Pancreas (tissue), 10 donors: ENCODE measurements at regions not wholly inside any gene's neighbourhood (a gene's known extent, or its start where the extent isn't known, plus 50 kb on each side); places are given as distances from the start of the nearest gene placed in this dataset.

Source experiments
- ATAC-seq, 4 donors: fragments of 200-7000 bp; cut with Tn5 transposase; one replicate each; pipeline versions ENCODE4 v1.8.0 to v1.9.1; 2020; ENCODE audit warnings: mild to moderate bottlenecking in 4 of 4, moderate library complexity in 4 of 4
- DNase-seq, 6 donors: peaks; one replicate each; pipeline ENCODE4 v3.0.0-alpha.2; 2020
- FAIRE-seq: peaks from 2 replicates; lab custom pipeline; 2012; peaks lifted over from hg19 to GRCh38; lab: Jason Lieb, UNC
- H3K27ac ChIP-seq, 4 donors: fragments of 200-600 bp; sonication (generic); 1 replicate in 3 of 4; 2 replicates in 1 of 4; pipeline versions ENCODE4 v1.5.0 to v1.8.0; 2020
- H3K27me3 ChIP-seq, 4 donors: fragments of 200-600 bp; one replicate each; pipeline ENCODE4 v1.8.0; 2021
- H3K36me3 ChIP-seq, 3 donors: fragments of 200-600 bp; sonication (generic) in 1 of 3; one replicate each; pipeline versions ENCODE4 v1.5.0 to v1.8.0; 2020 to 2021
- H3K4me1 ChIP-seq, 3 donors: fragments of 200-600 bp; one replicate each; pipeline ENCODE4 v1.8.0; 2021
- H3K4me3 ChIP-seq, 4 donors: fragments of 200-600 bp; sonication (generic) in 2 of 4; one replicate each; pipeline versions ENCODE4 v1.5.0 to v1.8.0; 2020 to 2021
- H3K9me3 ChIP-seq, 4 donors: fragments of 200-600 bp; one replicate each; pipeline ENCODE4 v1.8.0; 2021
- WGBS, 2 donors: extraction: QIAGEN DNeasy Blood & Tissue Kit; methylation state at CpG; one replicate each; pipeline ENCODE4 v1.1.7; 2013; 5-methylcytosine and 5-hydroxymethylcytosine counted together
- intact Hi-C, 3 donors: fragments of 100-400 bp; cut with DNase I; formaldehyde crosslinking; loops; one replicate each; pipeline versions ENCODE4 v1.11.1 to v1.14.2; 2022
- TF ChIP-seq, protein P1 (sequence below), 4 donors: fragments of 200-600 bp; sonication (generic) in 3 of 4; IDR thresholded peaks; one replicate each; pipeline versions ENCODE4 v1.5.0 to v1.8.0; 2021; ENCODE audit warnings: antibody characterized with exemption in 4 of 4
- donor health status: healthy with polysubstance abuse.
- donor health status: DM: no; HTN: no; CAD: no; lungs with moderate emphysema.
- donor health status: DM: no; HTN: no; CAD: no.
- donor health status: control.
- donor health status: control.
- donor health status: Bipolar disorder and iron deficiency.
- donor health status: DM: yes; HTN: yes; CAD: no.
- donor health status: DM: no; HTN: no; CAD: no.
- donor health status: DM: no; HTN: no; CAD: no.
- donor health status: DM: yes; HTN: yes; CAD: no.

DNA sequence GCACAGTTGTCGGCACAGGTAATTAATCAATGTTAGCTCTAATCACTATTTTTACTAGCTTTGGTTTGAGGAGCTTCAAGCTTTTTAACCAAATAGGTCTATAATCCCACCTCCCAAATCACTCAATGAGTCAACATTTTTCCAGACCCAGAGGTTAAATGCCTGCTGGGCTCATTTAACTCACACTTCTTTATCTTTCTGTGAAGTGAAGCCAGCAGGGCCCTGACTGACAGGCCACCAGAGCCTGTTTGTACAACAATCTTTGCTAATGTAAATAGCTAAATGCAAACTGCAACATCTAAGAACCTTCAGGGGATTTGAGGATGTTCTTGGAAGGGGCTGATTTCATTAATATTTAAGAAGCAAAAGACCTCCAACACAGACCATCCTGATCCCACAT is 98.4 kb upstream of the NREP start:
- DNase-seq (peak in 1 of 6 donors; percentile 28), FAIRE-seq (no peak), ATAC-seq (peak; percentile 48 to 95 (median 77))
- Histone ChIP-seq H3K27ac (no peak overlapping the region), H3K4me1 (no peaks in the 10 kb centered on the region), H3K27me3 (no peaks in the 10 kb centered on the region), H3K9me3 (no peaks in the 10 kb centered on the region), H3K36me3 (no peaks in the 10 kb centered on the region), H3K4me3 (no peak overlapping the region)
- intact Hi-C loops: no loop called here
- TF ChIP-seq, protein P1, sequence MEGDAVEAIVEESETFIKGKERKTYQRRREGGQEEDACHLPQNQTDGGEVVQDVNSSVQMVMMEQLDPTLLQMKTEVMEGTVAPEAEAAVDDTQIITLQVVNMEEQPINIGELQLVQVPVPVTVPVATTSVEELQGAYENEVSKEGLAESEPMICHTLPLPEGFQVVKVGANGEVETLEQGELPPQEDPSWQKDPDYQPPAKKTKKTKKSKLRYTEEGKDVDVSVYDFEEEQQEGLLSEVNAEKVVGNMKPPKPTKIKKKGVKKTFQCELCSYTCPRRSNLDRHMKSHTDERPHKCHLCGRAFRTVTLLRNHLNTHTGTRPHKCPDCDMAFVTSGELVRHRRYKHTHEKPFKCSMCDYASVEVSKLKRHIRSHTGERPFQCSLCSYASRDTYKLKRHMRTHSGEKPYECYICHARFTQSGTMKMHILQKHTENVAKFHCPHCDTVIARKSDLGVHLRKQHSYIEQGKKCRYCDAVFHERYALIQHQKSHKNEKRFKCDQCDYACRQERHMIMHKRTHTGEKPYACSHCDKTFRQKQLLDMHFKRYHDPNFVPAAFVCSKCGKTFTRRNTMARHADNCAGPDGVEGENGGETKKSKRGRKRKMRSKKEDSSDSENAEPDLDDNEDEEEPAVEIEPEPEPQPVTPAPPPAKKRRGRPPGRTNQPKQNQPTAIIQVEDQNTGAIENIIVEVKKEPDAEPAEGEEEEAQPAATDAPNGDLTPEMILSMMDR (IDR thresholded peaks at IDR 0.05): no peak
- WGBS, 2 donors: 18 to 31% methylated on average over 1 of the region's 1 CpG

DNA sequence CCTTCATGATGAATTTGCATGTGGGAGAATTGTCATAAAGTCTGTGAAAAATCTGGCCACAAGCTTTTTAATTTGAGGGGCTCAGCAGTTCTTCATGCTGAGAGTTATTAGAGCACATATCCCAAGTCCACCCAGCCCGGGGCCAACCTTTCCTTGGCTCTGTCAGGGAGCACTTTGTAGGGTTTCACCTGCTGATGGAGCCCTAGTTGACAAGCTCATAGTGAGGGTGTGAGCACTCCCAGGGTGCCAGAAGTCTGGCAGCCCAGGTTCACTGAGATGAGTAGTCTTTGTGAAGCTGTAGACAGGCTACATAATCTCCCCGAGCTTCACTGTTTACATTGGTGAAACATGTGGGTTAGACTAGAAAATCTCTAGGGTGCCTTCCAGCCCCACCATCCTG is 97.2 kb upstream of the NREP start:
- intact Hi-C loops: no loop called here
- ATAC-seq: no peak
- Histone ChIP-seq H3K4me1 (no peaks in the 10 kb centered on the region), H3K36me3 (no peaks in the 10 kb centered on the region), H3K27ac (no peak overlapping the region), H3K27me3 (no peaks in the 10 kb centered on the region), H3K4me3 (no peak overlapping the region), H3K9me3 (no peaks in the 10 kb centered on the region)
- TF ChIP-seq, protein P1 (IDR thresholded peaks at IDR 0.05): no peak
- FAIRE-seq: no peak
- no peak for DNase-seq
- WGBS, 2 donors: 43 to 49% methylated on average over 2 of the region's 2 CpGs

DNA sequence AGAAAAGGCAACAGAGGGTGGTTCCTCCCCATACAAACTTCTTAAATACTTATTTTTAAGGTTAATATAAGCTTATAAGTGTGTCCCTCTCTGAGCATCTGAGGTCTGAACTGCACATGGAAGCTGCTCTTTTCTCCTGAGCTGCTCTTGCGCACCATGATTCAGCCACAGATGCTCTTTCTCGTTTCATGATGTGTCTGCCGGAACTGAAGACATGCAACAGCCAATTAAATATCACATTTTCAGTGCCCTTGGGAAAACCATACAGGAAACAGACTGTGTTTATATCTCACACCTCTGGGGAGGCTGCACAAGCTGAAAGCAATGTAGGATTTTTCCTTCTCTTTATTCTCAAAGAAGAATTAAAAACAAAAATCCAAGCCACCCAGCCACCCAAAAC is 96.8 kb upstream of the NREP start:
- Histone ChIP-seq H3K4me3 (no peak overlapping the region), H3K27ac (no peak overlapping the region), H3K36me3 (no peaks in the 10 kb centered on the region), H3K27me3 (no peaks in the 10 kb centered on the region), H3K4me1 (no peaks in the 10 kb centered on the region), H3K9me3 (no peaks in the 10 kb centered on the region)
- no peak for ATAC-seq
- intact Hi-C loops: no loop called here
- FAIRE-seq: no peak
- no peak for DNase-seq
- TF ChIP-seq, protein P1 (IDR thresholded peaks at IDR 0.05): no peak
- WGBS, 2 donors: 85 to 87% methylated on average over 3 of the region's 3 CpGs

DNA sequence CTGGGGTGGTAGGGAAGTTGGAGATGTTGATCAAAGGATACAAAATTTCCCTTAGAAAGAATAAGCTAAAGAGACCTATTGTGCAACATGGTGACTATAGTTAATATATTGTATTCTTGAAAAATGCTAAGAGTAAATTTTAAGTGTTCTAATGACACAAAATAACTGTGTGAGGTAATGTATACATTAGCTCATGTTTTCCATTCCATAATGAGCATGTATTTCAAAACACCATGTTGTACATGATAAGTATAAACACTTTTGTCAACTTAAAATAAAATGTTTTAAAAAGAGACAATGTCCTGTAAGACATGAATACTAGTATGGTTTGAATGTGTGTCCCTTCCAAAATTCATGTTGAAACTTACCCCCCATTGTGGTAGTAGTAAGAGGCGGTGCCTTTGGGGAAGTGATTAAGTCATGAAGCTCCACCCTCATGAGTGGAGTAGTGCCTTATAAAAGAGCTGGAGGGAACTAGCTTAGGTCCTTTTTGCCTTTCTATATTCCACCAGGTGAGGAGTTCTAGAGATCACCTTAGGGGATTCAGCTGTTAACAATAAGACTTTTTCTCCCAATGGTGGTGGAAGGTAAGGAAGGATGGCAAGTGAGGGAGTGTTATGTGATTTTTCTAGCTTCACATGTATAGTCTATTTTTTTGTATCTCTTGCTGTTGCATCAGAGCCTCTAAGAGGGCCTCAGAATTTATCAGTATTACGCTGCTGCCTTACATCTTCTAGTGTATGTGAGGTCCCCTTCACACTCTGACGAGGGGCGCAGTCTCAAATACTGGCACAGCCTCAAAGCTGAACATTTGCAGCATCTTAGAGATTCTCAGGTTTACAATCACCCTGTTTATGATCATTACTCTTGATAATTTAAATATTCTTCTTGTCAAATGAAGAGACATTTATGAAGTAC is 94.9 kb upstream of the NREP start:
- TF ChIP-seq, protein P1 (IDR thresholded peaks at IDR 0.05): no peak
- Histone ChIP-seq H3K27ac (no peak overlapping the region), H3K4me3 (no peak overlapping the region), H3K36me3 (no peaks in the 10 kb centered on the region), H3K27me3 (no peaks in the 10 kb centered on the region), H3K4me1 (no peaks in the 10 kb centered on the region), H3K9me3 (no peaks in the 10 kb centered on the region)
- ATAC-seq (no peak), DNase-seq (no peak), FAIRE-seq (no peak)
- WGBS, 2 donors: 94 to 96% methylated on average over 4 of the region's 4 CpGs
- intact Hi-C loops: no loop called here

DNA sequence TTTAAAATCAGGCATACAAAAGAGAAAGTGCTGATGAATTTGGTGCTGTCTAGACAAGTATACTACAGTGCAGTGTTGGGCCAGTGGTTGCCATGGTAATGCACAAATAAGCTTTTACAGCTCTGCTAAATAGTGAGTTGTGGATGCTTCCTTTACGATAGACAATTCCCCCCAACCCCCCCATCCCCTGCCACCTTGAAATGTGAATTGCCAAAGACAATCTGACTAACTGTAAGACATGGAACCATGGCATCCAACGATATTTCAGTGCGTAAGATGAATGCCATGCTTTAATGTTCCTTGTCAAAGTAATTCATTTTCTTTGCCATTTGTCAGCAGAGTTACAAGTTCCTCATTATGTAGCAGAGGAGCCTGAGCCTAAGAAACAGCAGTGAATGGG is 91.5 kb upstream of the NREP start:
- DNase-seq (no peak), ATAC-seq (no peak), FAIRE-seq (no peak)
- H3K27ac ChIP-seq: no peak overlapping the region
- intact Hi-C loops: no loop called here
- no peaks in the 10 kb centered on the region for H3K36me3 ChIP-seq
- WGBS, 2 donors: 76 to 80% methylated on average over 3 of the region's 3 CpGs
- no peak overlapping the region for H3K4me3 ChIP-seq
- no peaks in the 10 kb centered on the region for H3K4me1 ChIP-seq
- no peaks in the 10 kb centered on the region for H3K9me3 ChIP-seq
- no peaks in the 10 kb centered on the region for H3K27me3 ChIP-seq
- TF ChIP-seq, protein P1 (IDR thresholded peaks at IDR 0.05): no peak
